H1 (cell line): ENCODE measurements at regions not wholly inside any gene's neighbourhood (a gene's known extent, or its start where the extent isn't known, plus 50 kb on each side); places are given as distances from the start of the nearest gene placed in this dataset.
A peak's percentile ranks its signal among the peaks of the same experiment; 100 is the strongest.

Source experiments
- CTCF ChIA-PET: fragments of 300-600 bp; sonication (Branson Sonifier 250); formaldehyde crosslinking; loops from one replicate; lab custom pipeline; 2021; ENCODE audit not compliant: partially characterized antibody; lab: Charles Lee
- POLR2A ChIA-PET: fragments of 300-600 bp; sonication (Branson Sonifier 250); formaldehyde crosslinking; loops from one replicate; lab custom pipeline; 2021; ENCODE audit warnings: inconsistent platforms; ENCODE audit not compliant: partially characterized antibody; lab: Charles Lee
- DNase-seq, 2 experiments: peaks; one replicate each; pipeline versions ENCODE4 v3.0.0 to v3.0.0-alpha.2; 2010 to 2022; ENCODE audit warnings: low spot score in 2 of 2, low read depth in 1 of 2, mixed read lengths in 1 of 2
- FAIRE-seq: peaks from 2 replicates; lab custom pipeline; 2011; peaks lifted over from hg19 to GRCh38; lab: Jason Lieb, UNC
- H2AFZ ChIP-seq: 2 replicates; pipeline ENCODE4 v1.8.1; 2012; ENCODE audit warnings: low read length, inconsistent platforms
- H2AK5ac ChIP-seq: 2 replicates; pipeline ENCODE4 v1.6.1; 2013; ENCODE audit warnings: low read depth, low read length
- H2BK120ac ChIP-seq: replicated peaks from 2 replicates; pipeline ENCODE3; 2013; ENCODE audit warnings: low read depth, low read length, inconsistent platforms
- H2BK12ac ChIP-seq: 2 replicates; pipeline ENCODE4 v1.6.1; 2013; ENCODE audit warnings: low read depth, low read length
- H2BK15ac ChIP-seq: 2 replicates; pipeline ENCODE4 v1.6.1; 2013; ENCODE audit warnings: low read length
- H2BK20ac ChIP-seq: 2 replicates; pipeline ENCODE4 v1.6.1; 2013; ENCODE audit warnings: low read length
- H2BK5ac ChIP-seq: 2 replicates; pipeline ENCODE4 v1.6.1; 2013; ENCODE audit warnings: low read depth, low read length
- H3K14ac ChIP-seq: 2 replicates; pipeline ENCODE4 v1.6.1; 2013; ENCODE audit warnings: inconsistent platforms; ENCODE audit not compliant: insufficient read length
- H3K18ac ChIP-seq: 2 replicates; pipeline ENCODE4 v1.6.1; 2013; ENCODE audit warnings: low read length; ENCODE audit errors: extremely low read depth
- H3K23ac ChIP-seq: 2 replicates; pipeline ENCODE4 v1.6.1; 2013; ENCODE audit warnings: inconsistent platforms; ENCODE audit not compliant: insufficient read length
- H3K23me2 ChIP-seq: 2 replicates; pipeline ENCODE4 v1.6.1; 2013; ENCODE audit warnings: low read depth, low read length
- H3K27ac ChIP-seq: 2 replicates; pipeline ENCODE4 v1.6.1; 2011; ENCODE audit warnings: low read depth, low read length, inconsistent platforms
- H3K27me3 ChIP-seq, 4 experiments: replicated peaks in 1 of 4; 1 replicate in 1 of 4; 2 replicates in 3 of 4; pipeline versions ENCODE4 v1.6.1 to v1.8.1; 2011 to 2013; ENCODE audit warnings: low read length in 3 of 4, mild to moderate bottlenecking in 3 of 4, inconsistent platforms in 2 of 4, mixed read lengths in 2 of 4, moderate library complexity in 1 of 4; ENCODE audit not compliant: control insufficient read depth in 3 of 4, insufficient read depth in 3 of 4; ENCODE audit errors: extremely low read depth in 1 of 4
- H3K36me3 ChIP-seq, 4 experiments: 2 replicates each; pipeline versions ENCODE4 v1.6.1 to v1.8.1; 2011 to 2013; ENCODE audit warnings: mild to moderate bottlenecking in 4 of 4, low read length in 3 of 4, moderate library complexity in 2 of 4, control low read depth in 1 of 4, inconsistent platforms in 1 of 4; ENCODE audit not compliant: insufficient read depth in 4 of 4, control insufficient read depth in 2 of 4
- H3K4ac ChIP-seq: replicated peaks from 2 replicates; pipeline ENCODE3; 2013; ENCODE audit warnings: low read length, low read depth, mixed read lengths, inconsistent platforms; ENCODE audit not compliant: insufficient read length
- H3K4me1 ChIP-seq, 4 experiments: replicated peaks in 1 of 4; 1 replicate in 1 of 4; 2 replicates in 3 of 4; pipeline versions ENCODE4 v1.6.1 to v1.8.1; 2011 to 2013; ENCODE audit warnings: low read length in 3 of 4, inconsistent platforms in 2 of 4, mixed read lengths in 1 of 4; ENCODE audit not compliant: insufficient read depth in 4 of 4, control insufficient read depth in 3 of 4
- H3K4me2 ChIP-seq, 2 experiments: 2 replicates each; pipeline versions ENCODE4 v1.6.1 to v1.8.1; 2011 to 2013; ENCODE audit warnings: low read depth in 2 of 2, low read length in 2 of 2, control low read depth in 1 of 2, inconsistent platforms in 1 of 2, mild to moderate bottlenecking in 1 of 2; ENCODE audit not compliant: insufficient read depth in 1 of 2
- H3K4me3 ChIP-seq, 4 experiments: fragments of 200-600, 300-600 bp in 1 of 4; sonication (generic), shearing (Covaris generic), sonication (Bioruptor Twin) in 1 of 4; 2 replicates each; pipeline versions ENCODE4 v1.5.1 to v1.8.1; 2011 to 2016; ENCODE audit warnings: low read length in 4 of 4, low read depth in 3 of 4, control low read depth in 2 of 4, inconsistent platforms in 2 of 4, mild to moderate bottlenecking in 2 of 4, mixed read lengths in 1 of 4, moderate library complexity in 1 of 4; ENCODE audit not compliant: insufficient read depth in 2 of 4; ENCODE audit errors: extremely low read depth in 1 of 4
- H3K56ac ChIP-seq: replicated peaks from 2 replicates; pipeline ENCODE3; 2013; ENCODE audit warnings: low read depth, mild to moderate bottlenecking, mixed read lengths, low read length, inconsistent platforms; ENCODE audit not compliant: insufficient read length
- H3K79me1 ChIP-seq: 2 replicates; pipeline ENCODE4 v1.6.1; 2013; ENCODE audit warnings: low read depth, low read length, control low read depth
- H3K79me2 ChIP-seq, 2 experiments: 2 replicates each; pipeline versions ENCODE4 v1.6.1 to v1.8.1; 2012 to 2013; ENCODE audit warnings: low read length in 2 of 2, mild to moderate bottlenecking in 2 of 2, inconsistent platforms in 1 of 2; ENCODE audit not compliant: insufficient read depth in 2 of 2, control insufficient read depth in 1 of 2
- H3K9ac ChIP-seq, 4 experiments: replicated peaks in 1 of 4; 1 replicate in 1 of 4; 2 replicates in 3 of 4; pipeline versions ENCODE4 v1.6.1 to v1.8.1; 2011 to 2013; ENCODE audit warnings: low read depth in 3 of 4, low read length in 3 of 4, control low read depth in 2 of 4, mild to moderate bottlenecking in 2 of 4, moderate library complexity in 2 of 4, inconsistent platforms in 1 of 4; ENCODE audit errors: extremely low read depth in 1 of 4
- H3K9me3 ChIP-seq, 2 experiments: 2 replicates each; pipeline versions ENCODE4 v1.6.1 to v1.8.1; 2012 to 2013; ENCODE audit warnings: mild to moderate bottlenecking in 2 of 2, moderate library complexity in 2 of 2, control low read depth in 1 of 2, inconsistent platforms in 1 of 2, low read depth in 1 of 2, low read length in 1 of 2, mixed read lengths in 1 of 2; ENCODE audit not compliant: insufficient read depth in 2 of 2
- H4K20me1 ChIP-seq, 2 experiments: replicated peaks in 1 of 2; 2 replicates each; pipeline versions ENCODE3 to v1.8.1; 2011 to 2013; ENCODE audit warnings: inconsistent platforms in 2 of 2, low read length in 2 of 2, mild to moderate bottlenecking in 1 of 2; ENCODE audit not compliant: insufficient read depth in 2 of 2, control insufficient read depth in 1 of 2
- H4K5ac ChIP-seq: 2 replicates; pipeline ENCODE4 v1.6.1; 2013; ENCODE audit warnings: low read length, low read depth, mixed read lengths, inconsistent platforms; ENCODE audit not compliant: insufficient read length
- H4K8ac ChIP-seq: 2 replicates; pipeline ENCODE4 v1.8.0; 2013; ENCODE audit warnings: mild to moderate bottlenecking, moderate library complexity, low read length, inconsistent platforms; ENCODE audit not compliant: insufficient read depth; ENCODE audit errors: extremely low read depth
- H4K91ac ChIP-seq: replicated peaks from 2 replicates; pipeline ENCODE3; 2013; ENCODE audit warnings: low read length, mixed read lengths, inconsistent platforms; ENCODE audit not compliant: insufficient read length
- CEBPB ChIP-seq: IDR thresholded peaks from 2 replicates; pipeline ENCODE4 v1.6.1; 2012; ENCODE audit warnings: low read depth, low read length
- CHD2 ChIP-seq: IDR thresholded peaks from 2 replicates; pipeline ENCODE4 v1.6.1; 2012; ENCODE audit warnings: low read length, improper control_type of control experiment
- EP300 ChIP-seq, 2 experiments: IDR thresholded peaks; 1 replicate in 1 of 2; 2 replicates in 1 of 2; pipeline ENCODE4 v1.6.1; 2011 to 2012; ENCODE audit warnings: low read depth in 2 of 2, low read length in 2 of 2, mild to moderate bottlenecking in 2 of 2, borderline replicate concordance in 1 of 2, inconsistent platforms in 1 of 2, moderate library complexity in 1 of 2
- GABPA ChIP-seq: IDR thresholded peaks from 2 replicates; pipeline ENCODE4 v1.6.1; 2011; ENCODE audit warnings: mild to moderate bottlenecking, low read length, moderate library complexity, borderline replicate concordance; ENCODE audit not compliant: insufficient read depth
- HDAC2 ChIP-seq, 2 experiments: fragments of 300-600 bp in 1 of 2; sonication (generic) in 1 of 2; IDR thresholded peaks; 2 replicates each; pipeline ENCODE4 v1.6.1; 2011 to 2012; ENCODE audit warnings: low read depth in 2 of 2, low read length in 2 of 2, mild to moderate bottlenecking in 2 of 2, moderate library complexity in 2 of 2, borderline replicate concordance in 1 of 2, inconsistent platforms in 1 of 2
- HDAC6 ChIP-seq: IDR thresholded peaks from one replicate; pipeline ENCODE4 v1.7.1; 2012; ENCODE audit warnings: low read depth, mild to moderate bottlenecking, inconsistent platforms, low read length, moderate library complexity
- KDM5A ChIP-seq: fragments of 200-600 bp; IDR thresholded peaks from 2 replicates; pipeline ENCODE4 v1.7.1; 2012; ENCODE audit warnings: mild to moderate bottlenecking, low read length, inconsistent platforms, mixed read lengths
- MAX ChIP-seq: IDR thresholded peaks from 2 replicates; pipeline ENCODE4 v1.6.1; 2012; ENCODE audit warnings: inconsistent platforms
- POU5F1 ChIP-seq: IDR thresholded peaks from 2 replicates; pipeline ENCODE4 v1.6.1; 2011; ENCODE audit warnings: low read depth, mild to moderate bottlenecking, low read length, moderate library complexity
- SAP30 ChIP-seq: fragments of 300-600 bp; sonication (generic); IDR thresholded peaks from 2 replicates; pipeline ENCODE4 v1.7.1; 2012; ENCODE audit warnings: low read length, moderate library complexity, mild to moderate bottlenecking, inconsistent platforms; ENCODE audit not compliant: insufficient read depth, insufficient replicate concordance
- SIX5 ChIP-seq: IDR thresholded peaks from 2 replicates; pipeline ENCODE4 v1.6.1; 2011; ENCODE audit warnings: mild to moderate bottlenecking, low read depth, low read length
- SP2 ChIP-seq: IDR thresholded peaks from 2 replicates; pipeline ENCODE4 v1.6.1; 2012; ENCODE audit warnings: mild to moderate bottlenecking, low read length, inconsistent platforms
- SP4 ChIP-seq: IDR thresholded peaks from 2 replicates; pipeline ENCODE4 v1.6.1; 2012; ENCODE audit warnings: low read length, inconsistent platforms
- SUZ12 ChIP-seq: fragments of 200-600 bp; sonication (generic); IDR thresholded peaks from 2 replicates; pipeline ENCODE4 v1.6.1; 2012; ENCODE audit warnings: mild to moderate bottlenecking, inconsistent platforms, low read length, moderate library complexity, mixed read lengths
- YY1 ChIP-seq: IDR thresholded peaks from 2 replicates; pipeline ENCODE4 v1.6.1; 2011; ENCODE audit warnings: low read depth, mild to moderate bottlenecking, low read length
- WGBS, 2 experiments: shearing (Covaris generic) in 1 of 2; methylation state at CpG; one replicate each; pipeline versions ENCODE4 v1.1.6 to v1.1.7; 2013 to 2015; ENCODE audit warnings: low lambda C conversion rate in 2 of 2, mixed read lengths in 2 of 2, inconsistent platforms in 1 of 2, low coverage in 1 of 2, missing lambda C conversion rate in 1 of 2; ENCODE audit not compliant: insufficient replicate concordance in 2 of 2, insufficient coverage in 1 of 2, insufficient read length in 1 of 2; ENCODE audit errors: extremely low coverage in 1 of 2, missing lambda C conversion rate in 1 of 2; 5-methylcytosine and 5-hydroxymethylcytosine counted together

DNA sequence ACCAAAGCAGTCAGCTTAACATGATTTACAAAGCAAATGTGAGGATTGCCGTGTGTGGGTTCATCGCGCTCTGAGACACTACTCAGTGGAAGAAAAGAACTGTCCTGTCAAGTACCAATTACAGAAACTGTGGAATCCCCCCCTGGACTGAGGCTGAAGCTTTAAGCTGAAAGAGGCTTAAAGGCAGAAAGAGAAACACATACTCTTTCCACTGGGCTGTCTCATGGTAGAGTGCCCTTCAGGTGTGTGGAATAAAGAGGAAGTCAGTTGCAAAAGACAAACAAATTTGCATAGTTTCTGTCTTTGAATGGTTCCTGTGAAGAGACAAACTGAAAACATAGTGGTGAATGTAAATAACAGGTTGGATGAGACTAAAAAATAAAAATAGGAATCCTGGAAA lies 560.4 kb upstream of the SYNCRIP start:
- Histone ChIP-seq H3K4me2 (peak overlapping the region in 1 of 2 experiments; percentile 28; a peak in 1 of 4 replicates), H2BK120ac (no peak overlapping the region), H2BK12ac (no peak overlapping the region), H4K91ac (no peak overlapping the region), H3K14ac (no peak overlapping the region), H3K79me1 (no peaks in the 10 kb centered on the region), H2BK15ac (no peak overlapping the region), H4K20me1 (no peaks in the 10 kb centered on the region), H3K4ac (no peak overlapping the region), H3K27me3 (no peaks in the 10 kb centered on the region), H3K9me3 (peaks cover 0 to 4% of the 10 kb centered on the region in 2 experiments; a peak in 1 of 4 replicates), H3K79me2 (no peaks in the 10 kb centered on the region), H3K4me3 (no peak overlapping the region), H3K9ac (no peak overlapping the region), H3K23ac (no peak overlapping the region), H2AK5ac (no peak overlapping the region), H3K56ac (no peak overlapping the region), H4K8ac (no peak overlapping the region), H3K18ac (no peak overlapping the region), H2BK20ac (no peak overlapping the region), H2AFZ (peak overlapping the region; percentile 80), H2BK5ac (no peak overlapping the region), H3K36me3 (no peaks in the 10 kb centered on the region), H3K27ac (no peak overlapping the region; the same call in 1 of the 2 replicates), H4K5ac (no peak overlapping the region), H3K23me2 (no peaks in the 10 kb centered on the region), H3K4me1 (peaks cover 0 to 4% (median 1%) of the 10 kb centered on the region in 4 experiments; a peak in 1 of 7 replicates)
- FAIRE-seq (no peak), DNase-seq (no peak)
- ChIA-PET CTCF (interaction anchor here (1.0 kb wide), 1 partner anchor 10 kb away, joined by 3 read pairs; no protein-coding TSS in a partner anchor), POLR2A (interaction anchor here (0.6 kb wide), 1 partner anchor 664 kb away, joined by 3 read pairs; no protein-coding TSS in a partner anchor)
- 91% methylated on average over 3 of the region's 3 CpGs; no CpG with 5 or more reads in 1 of the 2 experiments for WGBS, 2 experiments
- TF ChIP-seq SIX5 (no peak), KDM5A (no peak), GABPA (no peak), SAP30 (no peak), HDAC6 (no peak), MAX (no peak), EP300 (IDR thresholded peaks at IDR 0.05; ENCODE audit: borderline replicate concordance in 1 of 2, low read depth in 2 of 2, low read length in 2 of 2) (no peak), SP2 (no peak), CEBPB (no peak), CHD2 (no peak), SUZ12 (no peak), YY1 (no peak), HDAC2 (IDR thresholded peaks at IDR 0.05; ENCODE audit: borderline replicate concordance in 1 of 2, low read depth in 2 of 2, low read length in 2 of 2) (no peak), POU5F1 (no peak), SP4 (no peak)
